HG02884 (cell line): ENCODE measurements at regions not wholly inside any gene's neighbourhood (a gene's known extent, or its start where the extent isn't known, plus 50 kb on each side); places are given as distances from the start of the nearest gene placed in this dataset.
"Not testable (repeated sequence)": the region's sequence is repeated elsewhere in the genome, so short reads cannot be mapped to it uniquely, and the experiment has no call there.

Experiments used
- ATAC-seq: cut with Tn5 transposase; IDR thresholded peaks from one replicate; pipeline ENCODE4 v1.9.1; 2021; ENCODE audit warnings: mild to moderate bottlenecking, moderate library complexity; ENCODE audit not compliant: unreplicated experiment

DNA sequence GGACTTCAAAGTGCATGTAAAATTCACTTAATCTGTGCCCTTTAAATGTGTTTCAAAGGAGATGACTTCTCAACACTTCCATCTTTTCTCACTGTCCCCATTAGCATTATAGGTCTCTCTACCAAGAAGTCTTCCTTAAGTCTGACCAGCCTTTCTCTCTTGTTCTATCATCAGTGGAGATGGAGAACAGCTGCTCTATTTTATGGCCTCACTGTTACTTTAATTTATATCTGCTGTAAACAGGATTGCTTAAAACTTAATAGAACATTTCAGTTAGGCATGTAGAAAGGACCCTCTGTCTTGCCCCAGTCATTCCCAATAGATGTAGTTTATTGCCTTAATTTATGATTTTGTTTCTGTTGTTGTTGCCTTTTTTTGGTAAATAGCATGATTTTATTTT, 86.0 kb upstream of the CDC42EP3 start:
- ATAC-seq = not testable (repeated sequence)

DNA sequence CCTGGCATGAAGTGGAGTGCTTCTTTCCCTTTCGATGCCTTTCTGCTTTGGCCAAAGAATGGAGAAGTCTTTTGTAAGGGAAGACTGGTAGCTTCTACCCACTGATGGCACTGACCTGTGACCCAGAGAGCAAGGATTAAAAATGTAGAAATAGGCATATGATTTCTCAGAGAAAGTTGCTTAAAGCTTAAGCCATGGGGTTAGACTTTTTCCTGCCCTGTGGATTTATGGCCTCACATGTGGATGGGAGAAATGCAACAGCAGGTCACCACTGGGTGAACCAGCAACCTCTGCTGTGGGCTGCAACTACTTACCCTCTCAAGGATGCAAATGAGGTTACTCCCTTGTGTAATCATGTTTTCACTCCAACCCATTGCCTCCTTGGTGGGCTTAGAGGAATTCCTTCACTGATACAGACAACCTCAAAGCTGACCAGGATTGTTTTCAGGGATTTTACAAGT, 86.7 kb upstream of the CDC42EP3 start:
- not testable (repeated sequence) for ATAC-seq

DNA sequence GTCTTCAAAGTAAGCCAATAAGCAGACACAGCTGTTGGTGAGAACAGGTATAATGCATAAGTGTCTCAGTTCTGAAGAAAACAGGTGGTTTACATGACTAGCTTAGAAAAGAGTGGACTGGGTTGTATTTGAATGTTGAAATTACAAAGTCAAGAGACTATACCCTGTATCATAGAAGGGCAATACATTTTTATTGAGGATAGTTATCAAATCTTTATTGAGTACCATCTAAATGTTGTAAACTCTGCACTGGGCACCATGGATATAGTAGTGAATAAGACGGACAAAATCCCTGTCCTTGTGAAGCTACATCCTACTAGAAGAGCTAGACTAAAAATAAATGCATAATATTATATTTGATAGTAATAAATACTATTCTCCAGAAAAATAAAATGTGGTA, 88.5 kb upstream of the CDC42EP3 start:
- not testable (repeated sequence) for ATAC-seq

DNA sequence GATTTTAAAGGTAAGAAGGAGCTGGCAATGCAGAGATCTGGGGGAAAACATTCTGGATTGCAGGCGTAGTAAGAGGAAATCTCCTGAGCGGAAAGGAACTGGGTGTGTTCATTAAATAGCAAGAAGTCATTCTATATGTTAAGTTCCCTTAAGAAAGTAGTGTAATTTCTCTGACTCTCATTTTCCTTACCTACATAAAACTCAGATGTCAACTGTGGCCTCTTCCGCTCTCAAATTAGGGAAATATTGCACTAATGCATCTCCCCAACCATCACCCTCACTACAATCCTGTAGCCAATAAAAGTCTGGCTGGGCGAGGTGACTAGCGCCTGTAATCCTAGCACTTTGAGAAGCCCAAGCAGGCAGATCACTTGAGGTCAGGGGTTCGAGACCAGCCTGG, 89.0 kb upstream of the CDC42EP3 start:
- no peak for ATAC-seq

DNA sequence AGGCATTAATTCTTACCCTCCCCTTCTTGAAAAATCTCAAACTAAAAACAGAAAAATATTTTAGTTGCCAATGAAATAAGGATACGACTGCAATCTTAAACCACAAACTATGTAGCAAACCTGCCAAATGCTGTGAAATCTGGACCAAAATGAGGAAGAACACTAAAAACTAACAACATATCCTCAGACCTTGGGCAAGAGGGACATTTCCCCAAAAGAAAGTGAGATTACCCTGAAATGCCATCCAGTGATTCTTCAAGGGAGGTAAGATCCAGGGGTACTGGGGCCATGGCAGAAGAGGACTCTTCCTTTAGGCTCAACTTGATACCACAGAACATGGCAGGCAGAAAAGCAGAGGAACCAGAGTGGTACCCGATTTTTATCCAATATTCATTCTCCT, 90.8 kb upstream of the CDC42EP3 start:
- not testable (repeated sequence) for ATAC-seq

DNA sequence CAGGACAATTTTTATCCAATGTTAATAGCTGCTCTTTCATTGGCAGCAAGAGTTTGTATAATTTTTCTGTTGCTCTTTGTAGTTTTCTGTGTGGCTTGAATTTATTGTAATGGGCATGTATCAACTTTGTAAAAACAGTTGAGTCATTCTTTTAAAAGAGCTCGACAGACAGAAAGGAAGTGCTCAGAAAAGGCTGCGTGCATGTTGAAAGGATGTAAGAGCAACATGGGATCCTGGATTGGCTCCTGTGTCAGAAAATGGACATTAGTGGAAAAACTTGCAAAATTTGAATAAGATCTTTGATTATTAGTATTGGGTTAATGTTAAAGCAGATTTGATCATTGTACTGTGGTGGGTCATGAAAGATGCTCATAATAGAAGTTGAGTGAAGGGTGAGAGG, 93.3 kb upstream of the CDC42EP3 start:
- no peak for ATAC-seq

DNA sequence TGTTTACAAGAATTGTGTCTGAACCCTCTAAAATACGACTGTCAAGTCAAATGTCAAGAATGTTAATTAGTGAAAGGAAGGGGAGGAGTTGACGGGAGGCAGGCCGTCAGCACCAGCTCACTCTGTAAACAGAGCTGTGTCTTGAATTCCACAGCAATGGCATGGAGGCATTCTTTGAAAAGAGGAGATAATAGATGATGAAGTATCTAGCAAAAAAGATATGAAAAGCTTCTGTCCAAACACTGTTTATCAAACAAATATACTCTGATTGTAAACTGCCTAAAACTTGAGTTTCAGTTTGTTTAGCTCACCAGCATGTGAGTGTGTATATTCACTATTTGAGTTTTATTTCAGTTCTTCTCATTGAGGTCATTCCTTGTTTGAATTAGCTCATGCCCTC, 94.7 kb upstream of the CDC42EP3 start:
- ATAC-seq = no peak

DNA sequence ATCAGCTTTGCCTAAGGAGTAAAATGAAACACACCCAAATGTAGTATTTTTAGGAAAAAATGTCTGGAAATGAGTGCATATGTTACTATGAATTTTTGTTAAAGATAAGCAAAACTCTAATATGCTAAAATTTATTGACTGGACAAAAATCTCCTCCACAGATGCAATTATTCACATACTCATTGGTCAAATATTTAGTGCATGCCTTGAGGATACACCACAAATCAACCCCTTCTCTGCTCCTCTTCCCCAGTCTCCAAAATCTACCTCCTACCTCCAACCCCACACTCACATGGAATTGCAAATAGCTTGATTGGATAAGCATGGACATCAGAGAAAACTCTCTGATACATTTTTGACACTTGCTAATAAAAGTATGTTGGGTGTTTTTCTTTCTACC, 95.6 kb upstream of the CDC42EP3 start:
- ATAC-seq = no peak

DNA sequence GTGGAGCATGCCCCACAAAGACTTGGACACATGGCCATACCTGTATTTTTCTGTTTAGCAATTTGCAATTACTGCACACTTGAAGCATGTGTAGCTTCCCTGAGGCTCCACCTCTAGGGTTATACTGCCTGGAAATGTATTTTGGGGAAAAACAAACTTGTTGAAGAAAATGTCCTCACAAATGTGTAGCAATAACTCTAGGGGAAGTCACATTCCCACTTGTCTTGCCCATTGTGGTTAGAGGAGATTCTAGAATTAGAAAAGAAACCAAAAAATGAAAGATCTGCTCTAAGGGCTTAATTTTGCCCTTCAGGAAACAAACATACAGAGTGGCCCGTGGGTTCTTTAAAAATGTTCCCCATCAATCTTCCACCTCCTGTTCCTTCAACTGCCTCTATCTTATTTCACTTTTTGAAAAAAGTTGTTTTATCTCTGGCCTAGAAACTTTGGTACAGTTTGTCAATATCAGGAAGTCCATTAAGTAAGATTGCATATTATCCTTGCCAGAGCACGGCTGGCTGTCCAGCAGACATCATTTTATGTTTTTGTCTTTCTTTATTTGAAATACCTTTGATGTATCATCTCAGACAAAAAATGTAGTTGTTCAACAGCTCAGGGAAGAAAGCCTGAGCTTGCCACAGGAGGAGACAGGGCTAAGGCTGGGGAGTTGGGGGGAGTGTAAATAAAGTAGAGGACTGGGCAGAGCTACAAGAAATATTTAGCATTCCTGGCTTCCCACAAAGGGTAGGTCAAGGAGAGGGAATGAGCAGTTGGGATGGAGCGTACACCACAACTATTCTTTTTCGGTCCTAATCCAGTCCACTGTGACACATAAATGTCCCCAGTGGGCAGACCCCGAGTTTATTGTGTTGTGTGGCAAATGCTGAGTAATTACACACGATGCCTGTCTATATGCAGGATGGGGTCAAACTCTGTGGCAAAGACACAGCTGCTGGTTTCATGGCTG, 96.8 kb upstream of the CDC42EP3 start:
- no peak for ATAC-seq

DNA sequence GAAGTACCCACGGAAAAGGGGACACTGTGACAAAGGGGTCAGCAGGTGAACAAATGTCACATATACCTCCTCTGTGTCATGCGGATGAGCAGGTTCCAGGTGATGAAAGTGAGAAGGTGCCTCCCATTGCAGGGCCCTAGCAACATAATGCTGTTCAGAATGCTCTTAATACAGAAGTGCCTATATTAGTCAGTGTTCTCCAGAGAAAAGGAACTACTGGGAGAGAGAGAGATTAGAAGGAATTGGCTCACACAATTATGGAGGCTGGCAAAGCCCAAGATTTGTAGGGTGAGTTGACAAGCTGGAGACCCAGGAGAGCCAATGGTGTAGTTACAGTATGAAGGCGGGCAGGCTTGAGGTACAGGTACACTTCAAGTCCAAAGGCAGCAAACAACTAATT, 98.1 kb upstream of the CDC42EP3 start:
- ATAC-seq = no peak

DNA sequence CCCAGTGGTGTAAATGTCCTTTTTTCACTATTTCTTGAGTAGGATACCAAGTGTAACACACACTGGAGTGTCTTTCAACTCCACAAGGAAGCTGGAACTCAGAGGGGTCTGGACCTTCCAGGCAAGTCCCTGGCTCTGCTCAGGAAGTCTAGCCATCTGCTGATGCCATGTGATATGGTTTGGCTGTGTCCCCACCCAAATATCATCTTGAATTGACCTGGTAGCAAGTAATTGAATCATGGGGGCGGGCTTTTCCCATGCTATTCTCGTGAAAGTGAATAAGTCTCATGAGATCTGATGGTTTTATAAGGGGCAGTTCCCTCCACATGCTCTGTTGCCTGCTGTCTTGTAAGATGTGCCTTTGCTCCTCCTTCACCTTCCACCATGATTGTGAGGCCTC, 99.4 kb upstream of the CDC42EP3 start:
- ATAC-seq = no peak

DNA sequence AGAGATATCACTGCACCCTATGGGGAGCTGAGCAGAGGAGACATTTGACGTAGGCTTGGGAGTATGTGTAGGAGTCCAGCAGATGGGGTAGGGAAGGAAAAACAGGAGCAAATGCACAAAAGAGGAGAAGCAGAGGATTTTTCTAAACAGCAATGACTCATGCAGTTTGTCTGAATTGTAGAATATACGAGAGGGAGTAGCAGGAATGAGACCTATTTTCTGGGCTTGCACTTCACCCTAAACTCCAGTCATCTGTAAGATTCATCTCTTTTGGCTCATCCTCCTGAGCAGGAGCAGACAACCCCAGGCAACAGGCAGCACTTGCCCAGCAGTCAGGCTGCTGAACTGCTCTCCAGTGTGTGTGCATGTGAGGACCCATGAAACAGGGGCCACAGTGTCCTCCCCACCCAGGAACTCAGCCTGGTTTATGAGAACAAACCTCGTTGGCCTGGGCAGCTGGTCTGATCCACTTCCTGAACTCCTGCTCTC, 100.2 kb upstream of the CDC42EP3 start:
- no peak for ATAC-seq

DNA sequence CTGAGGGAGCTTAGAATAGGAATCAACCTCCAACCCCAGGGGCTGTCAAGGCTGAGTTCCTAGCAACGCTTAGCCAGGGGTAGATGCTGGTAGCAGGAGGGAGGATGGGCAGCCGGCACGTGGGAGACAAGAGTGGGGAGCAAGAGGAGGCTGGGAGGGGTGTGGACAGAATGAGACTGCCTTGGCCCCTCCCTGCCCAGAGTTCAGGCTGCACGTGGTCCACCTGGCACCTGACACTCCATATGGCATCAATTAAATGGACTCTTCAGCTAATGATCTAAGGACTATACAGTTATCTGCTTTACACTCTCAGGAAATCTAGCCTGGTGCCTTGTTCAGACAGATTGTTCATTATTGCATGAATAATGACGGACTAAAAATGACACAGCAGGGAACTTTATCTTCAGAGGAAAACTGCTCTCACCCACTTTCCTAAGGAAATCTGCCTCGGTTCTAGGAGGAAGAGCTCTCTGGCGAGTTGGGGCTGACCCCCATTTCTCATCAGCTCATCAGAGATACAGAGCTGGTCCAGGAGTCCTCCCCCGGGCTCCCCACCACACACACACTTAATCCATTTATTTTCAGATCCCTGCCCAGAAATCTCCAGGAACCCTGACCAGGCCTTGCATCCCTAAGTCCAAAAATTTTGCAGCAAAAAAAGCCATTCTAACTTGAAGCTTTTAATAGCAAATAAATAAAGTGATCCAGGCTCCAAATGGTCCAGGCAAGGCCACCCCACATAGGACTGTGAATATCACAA, 102.1 kb upstream of the CDC42EP3 start:
- no peak for ATAC-seq

DNA sequence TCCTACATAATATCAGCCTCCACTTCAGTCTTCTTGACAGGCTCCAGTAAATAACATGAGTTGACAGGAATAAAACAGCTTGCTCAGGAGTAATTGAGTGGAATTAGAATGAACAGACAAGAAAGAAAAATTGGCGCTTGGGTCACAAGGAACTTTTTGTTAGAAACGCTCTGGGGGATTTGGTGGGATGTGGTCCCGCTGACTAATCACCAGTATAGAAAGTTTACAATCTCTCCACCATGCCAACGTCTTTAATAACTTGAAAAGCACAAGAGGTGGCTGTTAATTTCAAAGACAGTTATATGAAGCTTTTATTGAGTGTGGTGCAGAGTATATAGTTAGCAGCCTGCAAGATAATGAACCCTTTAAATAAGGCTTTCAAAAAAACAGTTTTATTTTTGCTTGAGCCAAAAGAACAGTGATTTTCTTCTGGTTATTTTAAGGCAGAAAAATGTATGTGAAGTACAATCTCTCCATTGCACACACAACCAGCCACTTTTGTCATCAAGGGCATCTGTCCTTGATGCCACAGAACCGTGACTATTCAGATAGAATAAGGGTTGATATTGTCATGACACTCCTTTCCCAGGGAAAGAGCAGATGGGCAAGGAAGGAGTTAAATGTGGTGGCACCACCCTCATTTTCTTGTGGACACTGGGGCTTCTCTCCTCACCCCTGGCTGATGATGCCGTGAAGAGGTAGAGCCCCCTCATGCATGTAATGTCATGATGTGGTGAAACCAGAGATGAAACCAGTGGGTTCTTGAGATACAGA, 102.9 kb upstream of the CDC42EP3 start:
- ATAC-seq = not testable (repeated sequence)

DNA sequence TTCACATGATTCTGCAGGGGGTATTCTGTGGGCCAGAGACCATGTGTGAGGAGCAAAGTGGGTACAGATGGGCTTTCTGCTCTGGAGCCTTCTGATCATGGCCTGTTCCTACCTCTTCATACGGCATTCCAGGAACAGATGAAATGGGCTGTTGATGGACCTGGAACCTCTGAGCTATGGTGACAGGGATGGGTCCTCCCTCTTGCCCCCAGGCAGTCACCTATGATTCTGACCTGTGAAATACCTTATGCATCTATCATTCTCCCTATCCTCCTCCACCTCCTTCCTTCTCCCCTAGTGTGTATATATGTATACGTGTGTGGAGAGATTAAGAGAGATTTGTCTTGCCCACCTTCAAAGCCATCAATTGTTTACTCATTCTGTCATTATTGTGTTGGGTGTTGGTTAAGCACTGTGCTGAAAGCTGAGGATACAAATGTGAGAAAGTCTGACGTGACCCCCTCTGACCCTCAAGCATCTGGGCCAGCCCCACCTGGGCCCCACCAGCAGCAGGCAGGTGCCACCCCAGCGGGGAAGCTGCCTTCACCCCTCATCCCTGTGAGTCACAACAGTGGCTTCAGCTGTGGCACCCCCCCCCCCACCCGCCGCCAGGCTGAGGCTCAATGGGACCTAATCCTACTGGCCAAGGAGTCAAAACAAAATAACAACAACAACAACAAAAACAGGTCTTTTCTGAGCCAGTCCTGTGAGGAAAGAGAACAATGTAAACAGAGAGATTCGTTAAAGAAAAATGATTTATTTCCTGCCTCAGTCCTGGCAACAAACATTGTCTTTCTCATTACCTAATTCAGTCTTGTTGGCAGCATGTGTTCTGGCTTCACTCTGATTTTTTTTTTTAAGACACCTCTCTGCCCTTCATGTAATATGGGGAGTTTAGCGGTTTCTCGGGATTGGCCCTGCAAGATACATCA, 103.8 kb upstream of the CDC42EP3 start:
- no peak for ATAC-seq

DNA sequence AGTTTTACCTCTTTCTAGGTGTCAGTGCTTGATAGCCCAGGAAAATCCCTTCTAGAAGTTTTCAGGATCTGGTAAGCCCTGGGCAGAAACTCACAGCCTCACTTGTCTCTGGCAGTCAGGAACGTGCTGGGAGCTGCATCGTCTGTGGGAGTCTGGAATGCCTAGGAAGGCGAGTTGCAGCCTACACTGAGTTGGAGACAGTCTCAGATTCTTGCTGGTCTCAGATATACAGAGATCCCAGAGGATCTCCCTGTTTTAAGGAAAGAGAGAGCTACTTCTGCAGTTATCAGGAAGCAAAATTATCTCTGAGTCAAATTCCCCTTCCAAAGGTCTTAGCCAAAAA, 104.4 kb upstream of the CDC42EP3 start:
- ATAC-seq = no peak

DNA sequence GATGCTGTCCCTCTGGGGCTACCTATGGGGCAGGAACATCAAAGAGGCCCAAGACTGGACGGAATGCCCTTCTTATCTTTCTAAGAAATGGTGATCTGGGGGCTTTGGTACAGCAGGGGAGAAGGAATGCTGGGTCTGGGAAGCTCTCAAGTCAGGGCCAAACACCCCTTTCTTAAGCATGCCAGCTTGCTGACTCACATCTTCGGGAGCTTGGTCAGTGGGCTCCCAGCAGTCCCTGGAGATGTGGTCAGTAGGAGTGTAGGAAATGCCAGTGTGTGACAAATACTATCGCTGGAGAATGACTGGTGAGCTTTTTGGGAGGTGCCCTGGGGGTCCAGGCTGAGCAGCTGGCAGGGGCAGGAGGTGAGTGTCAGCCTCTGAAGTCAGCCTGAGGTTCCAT, 105.0 kb upstream of the CDC42EP3 start:
- ATAC-seq = no peak

DNA sequence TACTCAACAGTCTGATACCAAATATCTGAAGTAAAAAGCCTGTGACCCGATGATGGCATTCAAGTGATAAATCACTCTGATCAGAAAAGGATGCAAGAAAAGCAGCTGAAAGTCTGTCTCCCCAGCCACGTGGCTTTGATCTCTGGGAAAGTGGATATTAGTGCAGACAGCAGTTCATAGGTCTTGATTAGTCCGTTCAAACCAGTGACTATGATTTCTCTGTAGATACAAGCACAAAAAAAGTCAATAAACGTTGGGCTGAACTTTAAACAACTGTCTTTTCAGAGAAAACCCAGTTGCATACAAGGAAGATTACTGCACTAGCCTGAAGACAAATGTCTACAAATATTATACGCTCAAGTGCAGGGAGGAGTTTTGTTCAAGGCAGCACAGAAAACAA, 107.7 kb upstream of the CDC42EP3 start:
- no peak for ATAC-seq

DNA sequence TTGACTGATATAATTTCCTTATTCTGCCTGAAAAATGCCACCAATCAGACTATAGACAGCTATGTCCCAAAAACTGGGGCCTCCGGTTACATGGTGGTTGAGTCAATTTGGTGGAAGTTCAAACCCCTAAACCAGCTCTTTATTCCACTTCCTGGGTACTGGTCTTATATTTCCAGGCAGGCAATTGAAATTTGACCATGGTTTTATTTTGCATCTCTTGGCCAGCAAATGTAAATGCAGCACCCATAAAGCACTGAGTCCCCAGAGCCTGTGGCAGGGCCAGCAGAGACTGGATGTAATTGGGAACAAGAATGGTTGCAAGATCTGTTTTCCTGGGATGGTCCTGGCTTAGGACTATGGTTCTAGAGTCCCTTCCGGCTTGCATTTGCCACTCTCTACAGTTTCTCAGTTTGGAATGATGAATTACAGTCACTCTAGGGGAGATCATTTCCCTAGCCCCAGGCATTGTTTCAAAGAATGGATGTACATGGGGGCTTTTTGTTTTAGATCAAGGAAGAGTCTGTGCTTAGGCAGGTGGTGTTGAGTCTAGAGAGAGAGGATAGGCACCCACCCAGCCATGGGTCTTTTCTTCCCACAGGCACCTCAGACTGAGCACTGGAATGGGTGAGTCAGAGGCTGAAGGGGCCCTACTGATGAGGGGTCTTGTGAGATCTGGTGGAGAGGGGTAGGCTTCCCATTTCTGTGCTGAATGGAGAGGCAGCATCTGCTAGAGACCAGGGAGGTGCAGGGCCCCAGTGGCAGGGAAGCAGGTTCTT, 108.4 kb upstream of the CDC42EP3 start:
- no peak for ATAC-seq

DNA sequence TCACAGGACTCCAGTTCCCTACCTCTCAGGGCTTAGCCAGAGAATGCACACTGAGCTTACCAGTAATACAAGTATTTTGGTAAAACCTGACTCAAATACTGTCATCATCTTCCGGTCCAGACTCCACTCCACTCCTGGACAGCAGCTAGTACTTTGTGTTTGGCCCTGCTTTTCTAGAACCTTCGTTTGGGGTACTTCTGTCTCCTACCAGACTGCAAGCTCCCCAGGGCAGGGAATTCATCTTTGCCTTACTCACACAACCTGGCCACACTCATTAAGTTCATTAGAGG, 108.9 kb upstream of the CDC42EP3 start:
- no peak for ATAC-seq
